Testis (tissue), 2 donors: ENCODE measurements at regions not wholly inside any gene's neighbourhood (a gene's known extent, or its start where the extent isn't known, plus 50 kb on each side); places are given as distances from the start of the nearest gene placed in this dataset.

Experiments
- DNase-seq: peaks from one replicate; pipeline ENCODE4 v3.0.0-alpha.2; 2019
- H3K27ac ChIP-seq, 2 donors: fragments of 200-600 bp; sonication (generic); one replicate each; pipeline ENCODE4 v1.5.1; 2019
- H3K27me3 ChIP-seq: fragments of 200-600 bp; sonication (generic); one replicate; pipeline ENCODE4 v1.5.1; 2019
- H3K36me3 ChIP-seq: fragments of 200-600 bp; sonication (generic); one replicate; pipeline ENCODE4 v1.5.1; 2017; ENCODE audit warnings: low read depth; ENCODE audit errors: missing control alignments
- H3K4me1 ChIP-seq: fragments of 200-600 bp; sonication (generic); one replicate; pipeline ENCODE4 v1.5.1; 2019
- H3K4me3 ChIP-seq, 2 donors: fragments of 200-600 bp; sonication (generic); one replicate each; pipeline ENCODE4 v1.5.1; 2017 to 2019
- H3K9me3 ChIP-seq: fragments of 200-600 bp; sonication (generic); one replicate; pipeline ENCODE4 v1.5.1; 2017
- POLR2A ChIP-seq: fragments of 450-650 bp; IDR thresholded peaks from one replicate; pipeline ENCODE4 v1.6.1; 2017; ENCODE audit warnings: antibody characterized with exemption, mild to moderate bottlenecking, moderate library complexity
- WGBS, 2 donors: methylation state at CpG; one replicate each; pipeline ENCODE4 v1.1.5; 2018; 5-methylcytosine and 5-hydroxymethylcytosine counted together
- intact Hi-C: fragments of 100-400 bp; cut with DNase I; formaldehyde crosslinking; loops from one replicate; pipeline ENCODE4 v1.15.1; 2023; ENCODE audit warnings: low total_unique reads
- TF ChIP-seq, protein P1 (sequence below), 3 experiments: fragments of 450-650 bp in 2 of 3; fragments of 200-600 bp in 1 of 3; sonication (generic) in 1 of 3; IDR thresholded peaks; one replicate each; pipeline ENCODE4 v1.5.1; 2016 to 2019; ENCODE audit warnings: antibody characterized with exemption in 3 of 3, mild to moderate bottlenecking in 2 of 3, moderate library complexity in 1 of 3

DNA sequence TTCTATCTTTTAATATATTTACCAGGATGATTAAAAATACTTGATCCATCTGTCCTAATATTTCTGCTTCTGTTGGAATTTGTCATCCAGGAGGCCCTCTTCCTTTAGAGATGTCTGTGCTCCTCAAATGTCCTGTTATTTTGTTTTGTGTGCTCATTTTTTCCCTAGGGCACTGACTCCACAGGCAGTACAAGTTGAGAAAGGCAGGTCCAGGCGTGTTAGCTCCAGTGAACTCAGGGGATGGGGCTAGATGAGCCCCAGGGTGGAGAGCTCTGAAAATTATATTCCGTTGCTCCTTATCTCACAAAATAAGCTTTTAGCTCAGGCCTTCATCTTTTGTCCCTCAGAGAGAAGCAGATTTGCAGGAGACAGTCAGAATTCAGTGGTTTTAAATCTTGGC is 105.7 kb downstream of the SLC4A3 start:
- no peak for DNase-seq
- no peaks in the 10 kb centered on the region for H3K9me3 ChIP-seq
- H3K4me1 ChIP-seq = peaks cover 10% of the 10 kb centered on the region
- TF ChIP-seq, protein P1, sequence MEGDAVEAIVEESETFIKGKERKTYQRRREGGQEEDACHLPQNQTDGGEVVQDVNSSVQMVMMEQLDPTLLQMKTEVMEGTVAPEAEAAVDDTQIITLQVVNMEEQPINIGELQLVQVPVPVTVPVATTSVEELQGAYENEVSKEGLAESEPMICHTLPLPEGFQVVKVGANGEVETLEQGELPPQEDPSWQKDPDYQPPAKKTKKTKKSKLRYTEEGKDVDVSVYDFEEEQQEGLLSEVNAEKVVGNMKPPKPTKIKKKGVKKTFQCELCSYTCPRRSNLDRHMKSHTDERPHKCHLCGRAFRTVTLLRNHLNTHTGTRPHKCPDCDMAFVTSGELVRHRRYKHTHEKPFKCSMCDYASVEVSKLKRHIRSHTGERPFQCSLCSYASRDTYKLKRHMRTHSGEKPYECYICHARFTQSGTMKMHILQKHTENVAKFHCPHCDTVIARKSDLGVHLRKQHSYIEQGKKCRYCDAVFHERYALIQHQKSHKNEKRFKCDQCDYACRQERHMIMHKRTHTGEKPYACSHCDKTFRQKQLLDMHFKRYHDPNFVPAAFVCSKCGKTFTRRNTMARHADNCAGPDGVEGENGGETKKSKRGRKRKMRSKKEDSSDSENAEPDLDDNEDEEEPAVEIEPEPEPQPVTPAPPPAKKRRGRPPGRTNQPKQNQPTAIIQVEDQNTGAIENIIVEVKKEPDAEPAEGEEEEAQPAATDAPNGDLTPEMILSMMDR (IDR thresholded peaks at IDR 0.05) = no peak
- TF ChIP-seq POLR2A = no peak
- H3K4me3 ChIP-seq = no peak overlapping the region
- intact Hi-C loops = loop anchor here (10.0 kb wide), 1 partner anchor 102 kb away; no protein-coding TSS in a partner anchor
- WGBS, 2 donors = 72 to 74% methylated on average over 2 of the region's 2 CpGs
- no peak overlapping the region for H3K27ac ChIP-seq
- H3K27me3 ChIP-seq = no peaks in the 10 kb centered on the region
- no peaks in the 10 kb centered on the region for H3K36me3 ChIP-seq

DNA sequence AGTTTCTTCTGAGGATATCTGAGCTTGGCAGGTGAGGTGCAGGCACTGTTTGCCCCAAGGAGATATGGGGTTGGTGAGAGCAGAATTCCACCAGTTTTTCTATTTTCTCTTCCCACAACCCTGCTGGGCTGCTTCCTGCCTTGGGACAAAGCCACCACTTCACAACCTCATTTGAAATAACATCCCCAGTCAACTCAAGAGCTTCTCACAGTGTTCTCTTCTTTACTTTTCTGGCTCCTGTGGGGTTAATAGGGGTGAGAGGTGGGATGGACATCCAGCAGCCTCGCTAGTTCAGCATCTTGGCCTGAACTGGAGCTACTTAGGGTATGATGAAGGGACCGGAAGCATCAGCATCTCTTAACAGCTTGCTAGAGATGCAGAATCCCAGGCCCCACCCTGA is 106.3 kb downstream of the SLC4A3 start:
- DNase-seq = no peak
- Histone ChIP-seq H3K4me3 (no peak overlapping the region), H3K4me1 (peaks cover 7% of the 10 kb centered on the region), H3K36me3 (no peaks in the 10 kb centered on the region), H3K9me3 (no peaks in the 10 kb centered on the region), H3K27ac (no peak overlapping the region), H3K27me3 (no peaks in the 10 kb centered on the region)
- intact Hi-C loops = loop anchor here (10.0 kb wide), 1 partner anchor 101 kb away; no protein-coding TSS in a partner anchor
- WGBS, 2 donors = 93 to 94% methylated on average over 2 of the region's 2 CpGs
- TF ChIP-seq POLR2A = no peak
- TF ChIP-seq, protein P1 (IDR thresholded peaks at IDR 0.05) = no peak

DNA sequence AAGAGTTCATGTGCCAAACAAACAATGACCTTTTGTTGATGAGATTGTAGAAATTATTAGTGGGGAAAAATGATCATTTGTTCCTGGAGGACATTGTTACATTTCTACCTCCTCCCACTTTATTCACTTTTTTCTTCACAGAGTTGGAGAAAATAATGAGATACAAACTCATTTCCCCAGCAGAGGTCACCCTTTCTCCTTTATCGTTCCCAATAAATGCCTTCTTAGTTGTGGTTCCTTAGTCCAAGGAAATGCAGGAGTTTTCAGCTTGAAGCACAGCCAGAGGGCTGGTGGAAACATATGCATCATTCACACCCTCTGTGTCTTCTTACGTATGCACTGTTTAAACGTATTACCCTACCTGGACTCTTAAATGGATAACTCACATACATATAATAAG is 108.8 kb downstream of the SLC4A3 start:
- WGBS, 2 donors = 22 to 32% methylated on average over 3 of the region's 3 CpGs
- Histone ChIP-seq H3K4me3 (no peak overlapping the region), H3K36me3 (no peaks in the 10 kb centered on the region), H3K4me1 (no peaks in the 10 kb centered on the region), H3K9me3 (no peaks in the 10 kb centered on the region), H3K27me3 (no peaks in the 10 kb centered on the region), H3K27ac (no peak overlapping the region)
- intact Hi-C loops = loop anchor here (10.0 kb wide), 1 partner anchor 99 kb away; no protein-coding TSS in a partner anchor
- TF ChIP-seq, protein P1 (IDR thresholded peaks at IDR 0.05) = peak; percentile 50 to 57 (median 56)
- no peak for TF ChIP-seq POLR2A
- peak; percentile 46 for DNase-seq

DNA sequence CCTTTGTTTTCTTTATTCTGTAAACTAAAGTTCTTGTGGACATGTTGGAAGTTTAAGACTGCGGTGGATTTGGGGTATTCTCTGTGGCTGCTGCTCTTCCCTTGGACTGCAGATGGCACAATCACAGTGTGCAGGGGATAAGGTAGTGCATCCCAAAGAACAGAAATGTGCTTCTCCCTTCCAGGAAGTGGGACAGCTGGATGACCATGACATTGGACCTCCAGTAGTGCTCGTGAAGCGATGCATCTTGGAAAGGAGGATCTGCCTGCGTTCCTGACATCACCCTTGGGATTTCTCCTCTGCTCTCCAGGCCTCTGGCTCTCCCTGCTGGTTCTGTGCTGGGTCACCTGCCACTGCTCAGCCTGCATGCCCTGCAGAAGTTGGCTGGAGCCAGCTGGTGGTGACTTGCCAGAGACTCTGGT is 109.9 kb downstream of the SLC4A3 start:
- no peak overlapping the region for H3K4me3 ChIP-seq
- no peak overlapping the region for H3K27ac ChIP-seq
- no peaks in the 10 kb centered on the region for H3K9me3 ChIP-seq
- no peaks in the 10 kb centered on the region for H3K36me3 ChIP-seq
- no peaks in the 10 kb centered on the region for H3K27me3 ChIP-seq
- H3K4me1 ChIP-seq = no peaks in the 10 kb centered on the region
- WGBS, 2 donors = 35 to 41% methylated on average over 4 of the region's 4 CpGs
- peak; percentile 61 for DNase-seq
- intact Hi-C loops = loop anchor here (10.0 kb wide), 1 partner anchor 98 kb away; no protein-coding TSS in a partner anchor
- TF ChIP-seq POLR2A = no peak
- TF ChIP-seq, protein P1 (IDR thresholded peaks at IDR 0.05) = peak in 2 of 3 experiments; percentile 22 to 41

DNA sequence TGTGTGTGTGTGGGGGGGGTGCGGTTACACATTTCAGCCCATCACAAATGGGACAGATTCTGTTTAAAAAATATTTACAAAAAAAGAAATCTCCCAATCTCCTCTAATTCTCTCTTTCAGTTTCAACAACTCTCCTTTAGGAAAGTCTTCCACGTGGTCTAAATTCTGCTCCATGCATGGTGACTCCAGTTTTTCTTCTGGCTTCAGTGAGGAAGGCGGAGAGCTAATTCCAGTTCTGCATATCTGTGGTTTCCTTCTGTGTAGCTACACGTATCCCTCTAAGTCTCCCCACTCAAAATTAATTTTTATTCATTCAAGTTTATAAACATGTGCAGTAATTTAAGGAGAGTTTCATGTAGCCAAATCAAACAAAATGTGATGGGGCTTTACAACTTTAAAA is 111.6 kb downstream of the SLC4A3 start:
- no peak overlapping the region for H3K4me3 ChIP-seq
- peaks cover 3% of the 10 kb centered on the region for H3K4me1 ChIP-seq
- no peaks in the 10 kb centered on the region for H3K9me3 ChIP-seq
- no peak overlapping the region for H3K27ac ChIP-seq
- 75 to 79% methylated on average over 4 of the region's 4 CpGs for WGBS, 2 donors
- intact Hi-C loops = loop anchor here (10.0 kb wide), 1 partner anchor 96 kb away; no protein-coding TSS in a partner anchor
- no peak for TF ChIP-seq POLR2A
- TF ChIP-seq, protein P1 (IDR thresholded peaks at IDR 0.05) = no peak
- H3K36me3 ChIP-seq = no peaks in the 10 kb centered on the region
- H3K27me3 ChIP-seq = no peaks in the 10 kb centered on the region
- DNase-seq = no peak
